NCI-H2107 treated with DMSO at 0.1 percent for 48 hours (cell line): ENCODE measurements at regions not wholly inside any gene's neighbourhood (a gene's known extent, or its start where the extent isn't known, plus 50 kb on each side); places are given as distances from the start of the nearest gene placed in this dataset.
A peak's percentile ranks its signal among the peaks of the same experiment; 100 is the strongest.
"Not testable (repeated sequence)": the region's sequence is repeated elsewhere in the genome, so short reads cannot be mapped to it uniquely, and the experiment has no call there.

Source experiments
- DNase-seq: peaks from one replicate; lab custom pipeline; 2025; ENCODE audit not compliant: unreplicated experiment; lab: John Stamatoyannopoulos, UW

DNA sequence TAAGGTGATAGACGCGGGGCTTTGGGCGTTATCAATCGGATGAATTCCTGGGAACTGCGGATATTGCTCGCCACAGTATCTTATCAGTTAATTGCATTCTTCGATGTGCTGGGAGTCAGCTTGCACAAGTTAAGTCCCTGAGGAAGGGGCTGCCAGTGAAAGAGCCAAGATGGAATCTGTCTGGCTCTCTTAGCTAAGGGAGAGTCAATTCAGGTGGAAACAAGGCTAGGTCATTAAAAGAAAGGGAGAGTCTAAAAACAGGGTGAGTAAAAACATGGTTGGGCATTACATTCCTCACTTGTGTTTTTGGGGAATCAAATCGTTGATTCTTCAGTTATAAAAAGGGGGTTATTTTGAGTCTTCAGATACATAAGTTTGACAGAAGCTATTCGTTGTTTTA is 196.2 kb downstream of the OTOP1 start:
- not testable (repeated sequence) for DNase-seq

DNA sequence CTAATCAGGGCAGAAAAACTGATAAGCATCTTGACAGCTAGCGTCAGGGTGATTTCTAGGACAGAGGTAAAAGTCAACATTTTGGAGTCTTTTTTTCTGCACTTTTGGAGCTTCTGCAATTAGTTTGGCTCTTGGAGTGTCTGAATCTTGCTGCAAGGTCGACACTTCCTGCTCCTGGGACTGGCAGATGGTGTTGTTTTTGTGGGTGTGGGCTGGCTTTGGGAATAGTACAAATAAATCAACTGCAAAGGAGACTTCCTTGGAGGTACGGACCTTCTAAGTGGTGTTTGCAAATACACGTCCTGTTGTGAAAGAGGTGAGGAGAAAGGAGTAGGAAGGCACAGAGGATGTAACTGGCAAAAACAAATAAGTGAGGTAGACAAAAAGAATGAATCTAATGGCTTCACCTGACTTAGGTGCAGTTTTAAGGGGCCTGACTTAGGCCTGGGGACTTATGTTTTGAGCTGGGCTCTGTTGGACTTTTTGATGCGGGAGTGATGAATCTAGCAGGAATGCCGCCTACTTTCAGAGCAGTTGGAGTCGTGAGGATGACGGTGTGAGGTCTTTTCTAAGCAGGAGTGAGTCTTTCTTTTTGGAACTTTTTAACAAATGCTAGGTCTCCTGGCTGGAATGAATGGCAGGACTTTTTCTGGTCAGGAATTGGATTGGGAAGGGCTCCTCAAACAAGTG is 195.1 kb downstream of the OTOP1 start:
- not testable (repeated sequence) for DNase-seq

DNA sequence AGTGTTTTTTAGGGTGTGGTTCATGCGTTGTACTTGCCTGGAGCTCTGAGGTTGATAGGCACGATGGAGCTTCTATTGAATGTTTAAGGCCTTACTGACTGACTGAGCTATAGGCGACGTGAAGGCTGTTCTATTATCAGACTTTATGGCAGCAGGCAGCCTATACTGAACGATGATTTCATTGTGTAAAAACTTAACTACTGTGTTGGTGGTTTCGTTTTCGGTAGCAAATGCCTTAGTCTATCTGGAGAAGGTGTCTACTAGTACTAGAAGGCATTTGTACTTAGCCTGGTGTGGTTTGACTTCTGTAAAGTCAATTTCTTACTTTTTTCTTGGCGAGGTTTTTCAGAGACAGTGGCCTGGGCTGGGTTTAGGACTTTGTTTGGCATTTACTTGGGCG is 194.4 kb downstream of the OTOP1 start:
- not testable (repeated sequence) for DNase-seq

DNA sequence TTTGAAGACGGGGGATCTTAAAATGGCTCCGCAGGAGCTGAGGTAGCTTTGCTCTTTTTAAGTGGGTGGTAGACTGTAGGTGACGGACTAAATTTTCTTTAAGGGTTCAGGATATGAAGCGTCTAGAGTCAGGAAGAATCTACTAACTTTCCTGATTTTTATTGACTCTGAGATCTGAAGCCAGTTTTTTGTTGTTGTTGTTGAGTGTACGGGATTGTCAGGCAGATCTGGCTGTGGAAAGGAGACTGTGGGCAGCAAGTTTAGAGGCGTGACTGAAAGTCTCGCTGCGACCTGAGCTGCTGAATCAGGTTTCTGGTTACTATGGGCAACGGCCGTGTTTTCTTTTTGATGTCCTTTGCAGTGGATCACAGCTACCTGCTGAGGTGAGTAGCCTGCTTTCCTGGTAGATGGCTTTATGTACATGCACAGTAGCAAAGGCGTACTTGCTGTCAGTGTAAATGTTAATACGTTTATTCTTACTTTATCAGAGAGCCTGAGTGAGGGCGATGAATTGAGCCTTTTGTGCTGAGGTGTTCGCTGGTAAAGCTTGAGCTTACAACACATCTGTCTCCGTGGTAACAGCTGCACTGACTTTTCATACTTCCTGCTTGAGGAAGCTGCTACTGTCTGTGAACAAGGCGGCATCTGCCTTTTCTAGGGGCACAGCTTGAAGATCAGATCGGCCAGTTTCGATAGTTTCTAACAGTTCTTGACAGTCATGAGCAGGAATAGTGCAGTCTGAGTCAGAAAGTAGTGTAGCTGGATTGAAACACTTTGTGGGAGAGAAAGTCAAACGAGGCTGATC is 193.7 kb downstream of the OTOP1 start:
- not testable (repeated sequence) for DNase-seq

DNA sequence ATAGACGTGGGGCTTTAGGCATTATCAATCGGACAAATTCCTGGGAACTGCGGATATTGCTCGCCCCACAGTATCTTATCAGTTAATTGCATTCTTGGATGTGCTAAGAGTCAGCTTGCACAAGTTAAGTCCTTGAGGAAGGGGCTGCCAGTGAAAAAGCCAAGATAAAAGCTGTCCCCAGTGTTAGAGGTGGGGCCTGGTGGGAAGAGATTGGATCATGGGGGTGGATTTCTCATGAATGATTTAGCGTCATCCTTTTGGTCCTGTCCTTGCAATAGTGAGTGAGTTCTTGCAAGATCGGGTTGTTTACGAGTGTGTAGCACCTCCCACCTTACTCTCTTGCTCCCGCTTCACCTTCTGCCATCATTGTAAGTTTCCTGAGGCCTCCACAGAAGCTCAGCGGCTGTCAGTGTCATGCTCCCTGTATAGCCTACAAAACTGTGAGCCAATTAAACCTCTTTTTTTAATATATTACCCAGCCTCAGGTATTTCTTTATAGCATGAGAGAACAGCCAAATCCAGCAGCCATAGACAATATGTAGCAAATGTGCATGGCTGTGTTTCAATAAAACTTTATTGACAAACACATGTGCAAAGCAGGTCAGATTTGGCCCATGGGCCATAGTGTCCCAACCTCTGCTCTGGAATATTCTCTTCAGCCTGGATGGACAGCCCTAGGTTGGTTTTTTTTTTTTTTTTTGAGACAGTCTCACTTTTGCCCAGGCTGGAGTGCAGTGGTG is 189.2 kb downstream of the OTOP1 start:
- not testable (repeated sequence) for DNase-seq

DNA sequence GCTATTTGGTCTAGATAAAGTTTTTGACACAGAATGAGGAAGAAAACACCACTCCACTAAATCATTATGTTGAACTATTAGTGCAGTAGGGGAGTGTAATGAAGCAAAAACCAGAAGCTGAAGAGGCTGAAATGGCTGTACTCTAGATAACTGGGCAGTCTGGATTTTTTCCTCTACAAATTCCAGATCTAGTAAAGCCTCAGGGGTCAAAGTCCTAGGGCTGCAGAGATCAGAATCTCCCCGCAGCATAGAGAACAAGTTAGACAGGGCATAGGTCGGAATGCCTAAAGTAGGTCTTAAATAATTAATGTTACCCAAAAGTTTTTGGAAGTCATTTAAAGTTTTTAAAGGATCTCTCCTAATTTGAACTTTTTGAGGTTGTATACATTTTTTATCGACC is 180.9 kb downstream of the OTOP1 start:
- not testable (repeated sequence) for DNase-seq

DNA sequence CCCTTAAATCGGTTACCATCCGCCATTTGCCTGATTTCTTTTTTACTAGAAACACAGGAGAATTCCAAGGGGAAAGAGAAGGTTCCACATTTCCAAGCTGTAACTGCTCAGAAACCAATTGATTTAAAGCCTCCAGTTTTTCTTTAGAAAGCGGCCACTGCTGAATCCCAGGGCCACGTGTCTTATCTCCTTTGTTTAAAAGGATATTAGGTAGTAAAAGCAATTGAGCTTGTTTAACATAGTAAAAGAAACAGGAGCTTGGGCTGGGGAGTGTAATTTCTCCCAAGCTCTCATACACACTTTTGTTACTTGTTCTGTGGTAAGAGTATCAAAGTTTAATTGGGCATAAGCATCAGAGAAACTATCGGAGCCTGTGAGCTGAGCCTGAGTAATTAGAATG is 180.0 kb downstream of the OTOP1 start:
- DNase-seq: not testable (repeated sequence)

DNA sequence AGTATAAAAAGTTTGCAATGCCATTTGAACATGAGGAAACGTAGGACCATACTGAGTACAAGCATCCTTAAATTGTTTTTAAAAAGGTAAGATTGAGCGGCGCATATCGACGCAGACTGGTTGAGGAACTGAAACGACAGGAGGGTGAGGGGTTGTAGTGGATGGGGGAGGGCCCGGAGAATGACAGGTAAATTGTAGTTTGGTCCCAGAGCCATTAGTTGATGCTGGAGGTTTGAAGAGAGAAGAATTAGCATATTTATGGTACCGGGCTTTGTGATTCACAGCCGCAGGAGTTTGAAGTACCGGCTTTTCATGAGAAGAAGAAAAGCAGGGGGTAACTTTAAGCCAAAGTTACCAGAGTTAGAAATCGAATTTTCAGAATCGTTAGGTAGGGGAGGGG is 179.5 kb downstream of the OTOP1 start:
- not testable (repeated sequence) for DNase-seq

DNA sequence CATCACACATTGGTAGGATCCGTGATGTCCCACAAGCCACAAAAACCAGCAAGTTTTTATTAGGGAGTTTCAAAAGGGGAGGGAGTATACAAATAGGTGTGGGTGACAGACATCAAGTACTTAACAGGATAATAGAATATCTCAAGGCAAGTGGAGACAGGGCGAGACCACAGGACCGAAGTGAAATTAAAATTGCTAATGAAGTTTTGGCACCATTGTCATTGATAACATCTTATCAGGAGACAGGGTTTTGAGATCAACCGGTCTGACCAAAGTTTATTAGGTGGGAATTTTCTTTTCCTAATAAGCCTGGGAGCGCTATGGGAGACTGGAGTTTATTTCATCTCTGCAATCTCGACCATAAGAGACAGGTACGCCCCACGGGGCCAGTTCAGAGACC is 178.5 kb downstream of the OTOP1 start:
- DNase-seq: not testable (repeated sequence)

DNA sequence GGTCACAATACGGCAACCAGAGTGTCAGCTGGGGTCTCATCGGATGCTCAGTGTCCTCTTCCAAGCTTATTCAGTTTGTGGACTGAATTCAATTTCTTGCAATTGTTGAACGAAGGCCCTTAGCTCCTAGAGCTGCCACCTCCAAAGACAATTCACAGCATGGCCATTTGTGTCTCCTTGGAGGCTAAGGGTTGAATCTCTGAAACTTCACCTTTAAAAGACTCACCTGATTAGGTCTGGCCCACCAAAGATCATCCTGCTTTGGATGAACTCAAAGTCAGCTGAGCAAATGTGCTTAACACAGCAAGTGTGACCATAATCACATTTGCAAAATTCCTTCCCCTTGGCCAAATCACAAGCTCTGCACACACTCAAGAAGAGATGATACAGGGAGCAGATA is 175.9 kb downstream of the OTOP1 start:
- DNase-seq: not testable (repeated sequence)

DNA sequence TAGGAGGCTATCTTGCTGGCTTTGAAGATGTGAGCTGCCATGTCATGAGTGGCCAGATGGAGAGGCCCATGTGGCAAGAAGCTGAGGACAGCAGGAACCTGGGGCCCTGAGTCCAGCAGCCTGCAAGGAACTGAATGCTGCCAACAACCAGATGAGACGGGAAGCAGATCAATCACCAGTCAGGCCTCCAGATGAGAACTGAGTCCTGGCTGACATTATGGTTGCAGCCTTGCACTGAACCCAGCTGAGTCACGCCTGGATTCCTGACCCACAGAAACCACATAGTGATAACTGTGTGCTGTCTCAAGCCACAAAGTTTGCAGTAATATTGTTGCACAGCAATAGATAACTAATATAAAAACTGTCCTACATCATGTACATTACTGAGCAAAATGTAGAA is 173.8 kb downstream of the OTOP1 start:
- DNase-seq: not testable (repeated sequence)

DNA sequence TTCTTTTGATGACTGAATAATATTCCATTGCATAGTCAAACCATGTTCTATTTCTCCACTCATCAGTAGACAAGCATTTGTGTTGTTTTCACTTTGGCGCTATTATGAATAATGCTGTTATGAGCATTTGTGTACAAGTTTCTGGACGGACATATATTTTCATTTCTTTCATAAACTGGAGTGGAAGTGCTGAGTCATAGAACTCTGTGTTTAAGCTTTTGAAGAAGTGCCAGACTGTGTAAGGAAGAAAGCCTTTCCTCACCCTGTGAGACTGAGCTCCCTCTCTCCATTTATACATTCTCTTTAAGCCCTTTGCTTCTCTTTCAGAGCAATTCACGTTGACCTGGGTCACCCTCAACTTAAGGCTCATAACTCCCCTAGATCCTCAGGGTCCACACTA is 169.5 kb downstream of the OTOP1 start:
- DNase-seq: not testable (repeated sequence)

DNA sequence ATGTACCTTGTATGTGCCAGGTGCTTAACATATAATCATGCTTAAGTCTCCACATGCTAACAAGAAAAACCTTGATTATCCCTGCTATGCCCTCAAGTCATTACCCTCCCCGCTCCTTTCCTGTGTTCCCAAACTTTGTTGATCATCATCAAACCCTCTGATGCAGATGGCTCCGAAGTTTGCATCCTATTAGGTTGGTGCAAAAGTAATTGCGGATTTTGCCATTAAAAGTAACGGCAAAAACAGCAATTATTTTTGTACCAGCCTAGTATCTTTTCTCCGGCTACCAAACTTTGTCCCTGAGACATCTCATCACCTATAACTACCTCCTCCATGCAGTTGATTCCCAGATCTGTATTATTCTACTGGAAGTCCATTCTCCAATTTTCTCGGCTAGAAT is 142.6 kb downstream of the OTOP1 start:
- not testable (repeated sequence) for DNase-seq

DNA sequence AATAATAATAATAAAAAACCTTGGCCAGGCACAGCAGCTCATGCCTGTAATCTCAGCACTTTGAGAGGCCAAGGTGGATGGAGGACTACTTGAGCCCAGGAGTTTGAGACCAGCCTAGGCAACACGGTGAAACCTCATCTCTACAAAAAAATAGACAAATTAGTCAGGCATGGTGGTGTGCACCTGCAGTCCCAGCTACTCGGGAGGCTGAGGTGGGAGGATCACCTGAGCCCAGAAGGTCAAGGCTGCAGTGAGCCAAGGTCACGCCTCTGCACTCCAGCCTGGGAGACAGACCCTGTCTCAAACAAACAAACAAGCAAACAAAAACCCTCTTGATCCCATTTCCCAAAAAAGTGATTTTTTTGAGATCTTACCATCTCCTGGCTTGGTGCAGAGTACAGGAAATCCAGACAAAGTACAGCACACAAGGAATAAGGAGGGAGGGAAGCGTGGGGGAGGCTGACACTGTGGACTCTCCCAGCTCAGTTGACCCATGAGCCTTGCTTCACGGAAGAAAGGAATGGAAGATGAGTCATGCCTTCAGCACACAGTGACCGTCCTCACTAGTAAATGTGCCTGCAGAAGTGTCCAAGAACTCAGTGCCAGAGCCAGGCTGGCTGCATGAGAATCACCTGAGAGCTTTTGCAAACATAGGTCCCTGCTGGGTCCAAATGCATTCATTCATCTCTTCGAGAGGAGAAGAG is 136.9 kb downstream of the OTOP1 start:
- DNase-seq: not testable (repeated sequence)

DNA sequence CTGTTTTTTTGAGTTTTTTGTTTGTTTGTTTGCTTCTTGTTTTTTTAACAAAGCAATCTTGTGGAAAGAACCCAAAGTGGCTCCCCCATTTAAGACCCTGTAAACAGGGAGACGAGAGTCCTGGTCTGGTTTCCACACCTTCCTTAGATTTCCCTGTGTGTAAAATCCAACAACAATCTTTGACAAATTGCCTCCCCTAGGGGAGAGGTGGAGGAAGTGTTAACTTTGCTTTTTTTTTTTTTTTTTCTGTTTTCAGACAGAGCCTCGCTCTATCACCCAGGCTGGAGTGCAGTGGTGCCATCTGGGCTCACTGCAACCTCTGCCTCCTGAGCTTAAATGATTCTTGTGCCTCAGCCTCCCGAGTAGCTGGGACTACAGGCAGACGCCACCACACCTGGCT is 136.0 kb downstream of the OTOP1 start:
- DNase-seq: not testable (repeated sequence)

DNA sequence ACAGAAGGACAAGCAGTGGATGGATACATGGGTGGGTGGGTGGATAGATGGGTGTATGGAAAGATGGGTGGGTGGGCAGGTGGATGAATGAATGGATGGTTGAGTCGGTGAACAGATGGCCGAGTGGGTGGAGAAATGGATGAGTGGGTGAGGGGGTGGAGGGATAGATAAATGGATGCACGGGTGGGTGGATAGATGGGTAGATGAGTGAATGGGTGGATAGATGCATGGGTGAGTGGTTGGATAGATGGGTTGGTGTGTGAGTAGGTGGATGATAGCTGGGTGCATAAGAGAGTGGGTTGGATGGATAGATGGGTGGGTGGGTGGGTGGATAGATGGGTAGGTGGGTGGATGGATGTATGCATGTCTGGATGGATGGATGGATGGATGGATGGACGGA is 134.6 kb downstream of the OTOP1 start:
- DNase-seq: not testable (repeated sequence)

DNA sequence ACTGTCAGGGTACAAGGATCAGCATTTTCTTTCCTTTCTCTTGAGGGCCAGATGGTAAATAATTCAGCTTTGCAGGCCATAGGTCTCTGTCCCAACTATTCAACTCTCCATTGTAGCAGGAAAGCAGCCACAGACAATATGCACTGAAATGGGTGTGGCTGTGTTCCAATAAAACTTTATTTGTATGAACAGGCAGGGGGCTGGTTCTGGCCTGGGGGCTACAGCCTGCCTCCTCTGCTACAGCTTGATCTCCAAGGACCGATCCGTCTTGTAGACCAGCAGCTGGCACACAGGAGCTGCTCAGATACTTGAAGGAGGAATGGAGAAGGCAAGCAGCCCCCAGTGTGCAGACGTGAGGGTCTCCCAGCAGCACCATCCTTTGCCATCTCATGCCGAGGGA is 127.1 kb downstream of the OTOP1 start:
- DNase-seq: not testable (repeated sequence)

DNA sequence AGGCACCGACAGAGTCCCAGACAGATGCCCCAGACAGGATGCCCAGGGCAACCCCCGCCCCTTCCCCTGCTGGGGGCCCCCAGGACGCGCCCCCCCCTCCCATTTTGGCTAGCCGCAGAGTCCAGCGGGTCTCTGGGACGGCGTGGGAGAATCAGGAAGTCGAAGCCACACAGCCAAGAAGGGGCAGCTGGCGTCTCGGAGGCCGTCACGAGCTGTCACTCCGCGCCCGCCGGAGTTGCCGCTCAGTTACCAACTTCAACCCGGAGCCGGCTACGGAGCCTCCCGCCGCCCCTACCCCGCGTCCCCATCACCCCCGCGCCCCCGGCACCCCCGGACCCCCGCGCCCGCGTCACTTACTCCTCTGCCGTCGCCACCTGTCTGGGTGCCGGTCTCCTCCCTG is 119.8 kb downstream of the OTOP1 start:
- DNase-seq: not testable (repeated sequence)

DNA sequence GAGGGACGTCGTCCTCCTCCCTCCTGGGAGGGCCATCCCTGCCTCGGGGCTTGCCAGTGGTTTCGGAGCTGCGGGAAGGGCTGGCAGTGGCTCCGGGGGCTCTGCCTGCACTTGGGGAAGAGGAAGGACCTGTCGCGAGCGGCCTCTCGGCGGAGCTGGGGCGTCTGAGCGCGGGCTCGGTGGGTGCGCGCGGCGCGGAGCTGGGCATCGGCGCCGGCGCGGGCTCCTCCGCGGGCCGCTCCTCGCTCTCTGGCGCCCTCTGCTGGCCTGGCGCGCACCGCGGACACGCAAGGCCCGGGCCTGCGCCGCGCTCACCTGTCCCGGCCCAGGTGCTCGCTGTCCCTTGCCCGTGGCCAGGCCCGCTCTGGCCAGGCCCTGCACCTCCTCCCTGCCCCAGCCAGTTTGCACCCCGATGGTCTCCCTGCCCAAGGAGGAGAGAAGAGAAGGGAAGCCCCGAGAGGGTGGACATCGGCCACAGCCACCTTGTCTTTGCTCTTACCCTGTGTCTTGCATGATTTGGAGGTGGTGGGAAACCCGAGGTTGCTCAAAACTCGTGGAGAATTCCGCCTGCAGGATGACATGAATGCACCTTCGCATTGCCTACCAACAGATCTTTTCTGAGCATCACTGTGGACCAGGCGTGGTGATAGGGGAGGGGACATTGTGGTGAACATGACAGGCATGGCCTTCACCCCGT is 119.2 kb downstream of the OTOP1 start:
- DNase-seq: peak; percentile 0

DNA sequence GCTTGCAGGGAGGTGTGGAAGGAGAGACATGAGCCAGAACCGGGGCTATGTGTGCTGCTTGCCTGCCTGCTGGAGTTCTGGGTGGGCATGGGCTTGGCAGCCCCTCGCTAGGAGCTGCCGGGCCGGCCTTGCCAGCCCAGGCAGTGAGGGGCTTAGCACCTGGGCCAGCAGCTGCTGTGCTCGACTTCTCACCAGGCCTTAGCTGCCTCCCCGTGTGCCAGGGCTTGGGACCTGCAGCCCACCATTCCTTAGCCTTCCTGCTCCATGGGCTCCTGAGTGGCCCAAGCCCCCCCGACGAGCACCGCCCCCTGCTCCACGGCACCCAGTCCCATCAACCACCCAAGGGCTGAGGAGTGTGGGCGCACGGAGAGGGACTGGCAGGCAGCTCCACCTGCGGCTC is 111.3 kb downstream of the OTOP1 start:
- DNase-seq: not testable (repeated sequence)
